ENCODE measurements at regions not wholly inside any gene's neighbourhood (a gene's known extent, or its start where the extent isn't known, plus 50 kb on each side); places are given as distances from the start of the nearest gene placed in this dataset.

DNA sequence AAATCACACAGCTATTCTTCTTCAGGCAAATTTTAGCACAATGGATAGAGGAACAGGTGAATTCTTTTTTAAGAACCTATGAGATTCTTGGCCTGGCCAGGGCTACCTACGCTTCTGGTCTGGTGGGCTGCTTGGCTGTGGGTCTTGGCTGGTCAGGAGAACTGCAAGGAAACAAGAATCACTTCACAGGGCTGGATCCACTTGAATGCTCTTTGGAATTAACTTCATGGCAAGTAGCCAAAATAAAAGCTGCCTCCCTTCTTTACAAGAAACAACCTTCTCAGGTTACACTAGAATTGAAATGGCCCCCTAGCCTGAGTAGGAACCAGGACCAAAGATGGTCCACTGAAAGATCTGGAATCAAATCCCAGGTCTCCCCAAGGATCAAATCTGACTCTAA lies 519.1 kb downstream of the IQCM start:
- Mint-ChIP-seq H3K36me3 (no peaks in the 10 kb centered on the region), H3K4me1 (no peaks in the 10 kb centered on the region), H3K27ac (no peak overlapping the region), H3K4me3 (no peak overlapping the region), H3K27me3 (peaks cover 0 to 11% (median 0%) of the 10 kb centered on the region in 5 donors), H3K9me3 (peaks cover 0 to 2% (median 0%) of the 10 kb centered on the region in 9 donors)
- DNase-seq (no peak), ATAC-seq (no peak)
- POLR2A ChIA-PET: no interaction called here

DNA sequence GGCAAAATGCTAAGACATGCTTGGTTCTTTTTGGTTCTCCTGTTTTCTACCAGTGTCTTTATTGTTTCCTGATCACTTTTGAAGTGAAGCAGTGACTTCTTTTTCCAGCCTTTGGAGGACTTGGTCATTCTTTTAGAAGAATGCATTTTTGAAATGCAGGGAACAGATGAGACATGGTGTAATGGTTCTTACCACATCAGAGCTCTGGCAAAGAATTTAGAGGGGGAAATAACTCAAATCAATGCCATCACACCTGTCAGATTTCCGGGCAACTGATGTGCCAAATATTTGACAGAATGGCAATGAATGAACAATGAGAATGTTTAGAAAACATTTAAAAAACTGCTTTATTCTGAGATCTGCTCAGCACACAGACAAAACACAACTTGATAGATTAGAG lies 519.6 kb downstream of the IQCM start:
- Mint-ChIP-seq H3K4me1 (no peaks in the 10 kb centered on the region), H3K4me3 (no peak overlapping the region), H3K27ac (no peak overlapping the region), H3K9me3 (peaks cover 0 to 2% (median 0%) of the 10 kb centered on the region in 9 donors), H3K27me3 (peaks cover 0 to 10% (median 0%) of the 10 kb centered on the region in 5 donors), H3K36me3 (no peaks in the 10 kb centered on the region)
- ATAC-seq: no peak
- no peak for DNase-seq
- POLR2A ChIA-PET: no interaction called here

DNA sequence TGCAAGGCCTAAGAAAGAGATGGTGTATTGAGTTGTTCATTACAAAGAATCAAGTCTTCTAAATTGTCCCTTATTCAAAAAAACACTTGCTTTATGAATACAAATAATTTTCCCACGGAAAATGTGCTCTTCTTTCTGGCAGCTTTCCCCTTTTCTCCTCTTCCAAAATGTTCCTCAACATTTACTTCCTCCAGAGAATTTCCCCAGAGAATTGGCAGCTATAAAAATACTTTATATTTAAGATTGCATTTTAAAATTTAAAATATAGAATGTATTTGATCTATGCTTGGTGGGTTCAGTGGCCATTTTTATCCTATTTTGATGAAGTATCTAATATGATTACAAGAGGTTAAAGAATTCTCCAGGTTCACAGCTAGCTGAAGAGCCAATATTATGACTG lies 521.0 kb downstream of the IQCM start:
- ATAC-seq (no peak), DNase-seq (no peak)
- Mint-ChIP-seq H3K27me3 (no peaks in the 10 kb centered on the region), H3K36me3 (no peaks in the 10 kb centered on the region), H3K9me3 (peaks cover 0 to 2% (median 0%) of the 10 kb centered on the region in 9 donors), H3K4me3 (no peak overlapping the region), H3K27ac (no peak overlapping the region), H3K4me1 (no peaks in the 10 kb centered on the region)
- POLR2A ChIA-PET: no interaction called here

GRCh38 chr4:149293046-149293649 lies 522.5 kb downstream of the IQCM start:
- no peaks in the 10 kb centered on the region for H3K27me3 Mint-ChIP-seq
- DNase-seq (no peak), ATAC-seq (no peak)
- H3K36me3 Mint-ChIP-seq: no peaks in the 10 kb centered on the region
- POLR2A ChIA-PET: no interaction called here
- H3K27ac Mint-ChIP-seq: no peak overlapping the region
- H3K4me3 Mint-ChIP-seq: no peak overlapping the region
- peaks cover 0 to 2% (median 0%) of the 10 kb centered on the region in 9 donors for H3K9me3 Mint-ChIP-seq
- no peaks in the 10 kb centered on the region for H3K4me1 Mint-ChIP-seq

- POLR2A ChIA-PET: no interaction called here
- H3K27me3 Mint-ChIP-seq: no peaks in the 10 kb centered on the region
- H3K4me1 Mint-ChIP-seq: no peaks in the 10 kb centered on the region
- ATAC-seq: no peak
- no peak overlapping the region for H3K4me3 Mint-ChIP-seq
- DNase-seq: no peak
- H3K36me3 Mint-ChIP-seq: no peaks in the 10 kb centered on the region
- peaks cover 0 to 2% (median 0%) of the 10 kb centered on the region in 9 donors for H3K9me3 Mint-ChIP-seq
- no peak overlapping the region for H3K27ac Mint-ChIP-seq
Observed at GRCh38 chr4:149292425-149293007, 523.1 kb downstream of the IQCM start.

DNA sequence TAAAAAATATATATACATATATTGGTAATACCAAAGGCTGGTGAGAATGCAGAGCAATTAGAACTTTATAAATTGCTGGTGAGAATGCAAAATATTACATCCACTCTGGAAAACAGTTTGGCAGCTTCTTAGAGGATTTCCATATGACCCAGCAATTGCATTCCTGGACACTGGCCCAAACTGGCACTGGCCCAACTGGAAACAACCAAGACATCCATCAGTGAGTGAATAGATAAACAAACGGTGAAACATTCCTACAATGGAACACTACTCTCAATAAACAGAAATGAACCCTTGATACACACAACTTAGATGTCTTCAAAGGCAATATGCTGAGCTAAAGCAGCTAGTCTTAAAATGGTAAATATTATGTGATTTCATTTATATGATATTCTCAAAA lies 524.2 kb downstream of the IQCM start:
- no peaks in the 10 kb centered on the region for H3K4me1 Mint-ChIP-seq
- no peaks in the 10 kb centered on the region for H3K36me3 Mint-ChIP-seq
- H3K4me3 Mint-ChIP-seq: no peak overlapping the region
- no peak for DNase-seq
- no peak for ATAC-seq
- no peak overlapping the region for H3K27ac Mint-ChIP-seq
- POLR2A ChIA-PET: no interaction called here
- no peaks in the 10 kb centered on the region for H3K27me3 Mint-ChIP-seq
- H3K9me3 Mint-ChIP-seq: peaks cover 0 to 8% (median 0%) of the 10 kb centered on the region in 9 donors

GRCh38 chr4:149280806-149281205 lies 534.8 kb downstream of the IQCM start:
- no peak overlapping the region for H3K27ac Mint-ChIP-seq
- DNase-seq (no peak), ATAC-seq (no peak)
- H3K27me3 Mint-ChIP-seq: peaks cover 0 to 3% (median 0%) of the 10 kb centered on the region in 5 donors
- no peak overlapping the region for H3K4me3 Mint-ChIP-seq
- no peaks in the 10 kb centered on the region for H3K9me3 Mint-ChIP-seq
- no peaks in the 10 kb centered on the region for H3K36me3 Mint-ChIP-seq
- POLR2A ChIA-PET: interaction anchor here (0.6 kb wide), 1 partner anchor 1685 kb away, joined by 3 read pairs; no protein-coding TSS in a partner anchor
- H3K4me1 Mint-ChIP-seq: no peaks in the 10 kb centered on the region

- no peak for ATAC-seq
- Mint-ChIP-seq H3K4me3 (no peak overlapping the region), H3K9me3 (peaks cover 0 to 7% (median 0%) of the 10 kb centered on the region in 9 donors)
Observed at GRCh38 chr4:149279776-149280175, 535.9 kb downstream of the IQCM start.

GRCh38 chr4:149279331-149279730 lies 536.3 kb downstream of the IQCM start:
- H3K36me3 Mint-ChIP-seq: no peaks in the 10 kb centered on the region

More at GRCh38 chr4:149279776-149280175, 535.9 kb downstream of the IQCM start:
- Mint-ChIP-seq H3K36me3 (no peaks in the 10 kb centered on the region), H3K4me1 (no peaks in the 10 kb centered on the region), H3K27me3 (peaks cover 0 to 2% (median 0%) of the 10 kb centered on the region in 5 donors), H3K27ac (no peak overlapping the region)
- POLR2A ChIA-PET: no interaction called here
- no peak for DNase-seq

GRCh38 chr4:149277705-149278104 lies 537.9 kb downstream of the IQCM start:
- H3K4me3 Mint-ChIP-seq: no peak overlapping the region
- POLR2A ChIA-PET: no interaction called here

More at GRCh38 chr4:149279331-149279730, 536.3 kb downstream of the IQCM start:
- Mint-ChIP-seq H3K9me3 (peaks cover 0 to 7% (median 0%) of the 10 kb centered on the region in 9 donors), H3K4me1 (no peaks in the 10 kb centered on the region), H3K4me3 (no peak overlapping the region), H3K27me3 (peaks cover 0 to 2% (median 0%) of the 10 kb centered on the region in 5 donors), H3K27ac (no peak overlapping the region)
- ATAC-seq (no peak), DNase-seq (no peak)
- POLR2A ChIA-PET: no interaction called here

DNA sequence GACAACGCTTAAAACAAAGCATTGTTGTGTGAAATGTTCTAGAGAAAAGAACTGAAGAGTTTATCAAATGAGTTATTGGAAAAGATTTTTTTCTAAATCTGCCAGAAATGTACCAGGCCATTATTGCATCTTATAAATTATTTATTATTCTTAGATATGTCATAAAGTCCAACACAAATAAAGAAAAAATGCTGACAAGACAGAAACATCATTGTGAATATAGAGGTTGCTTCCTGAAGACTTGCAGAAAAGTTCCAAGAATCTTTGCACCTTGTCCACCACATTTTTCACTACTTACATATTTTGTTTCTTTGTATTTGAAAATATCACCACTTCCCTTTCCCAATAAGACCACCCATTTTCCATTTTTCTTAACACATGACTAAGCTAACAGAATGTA lies 545.8 kb downstream of the IQCM start:
- Mint-ChIP-seq H3K36me3 (peaks cover 0 to 5% (median 0%) of the 10 kb centered on the region in 3 donors), H3K4me3 (no peak overlapping the region), H3K27ac (no peak overlapping the region), H3K9me3 (peaks cover 0 to 15% (median 3%) of the 10 kb centered on the region in 9 donors), H3K4me1 (no peaks in the 10 kb centered on the region), H3K27me3 (peaks cover 0 to 21% (median 2%) of the 10 kb centered on the region in 5 donors)
- DNase-seq (no peak), ATAC-seq (no peak)
- POLR2A ChIA-PET: no interaction called here

More at GRCh38 chr4:149277705-149278104, 537.9 kb downstream of the IQCM start:
- H3K27me3 Mint-ChIP-seq: peaks cover 0 to 2% (median 0%) of the 10 kb centered on the region in 5 donors
- ATAC-seq: no peak
- no peaks in the 10 kb centered on the region for H3K36me3 Mint-ChIP-seq
- DNase-seq: no peak
- no peaks in the 10 kb centered on the region for H3K4me1 Mint-ChIP-seq
- H3K9me3 Mint-ChIP-seq: peaks cover 0 to 10% (median 0%) of the 10 kb centered on the region in 9 donors
- no peak overlapping the region for H3K27ac Mint-ChIP-seq

DNA sequence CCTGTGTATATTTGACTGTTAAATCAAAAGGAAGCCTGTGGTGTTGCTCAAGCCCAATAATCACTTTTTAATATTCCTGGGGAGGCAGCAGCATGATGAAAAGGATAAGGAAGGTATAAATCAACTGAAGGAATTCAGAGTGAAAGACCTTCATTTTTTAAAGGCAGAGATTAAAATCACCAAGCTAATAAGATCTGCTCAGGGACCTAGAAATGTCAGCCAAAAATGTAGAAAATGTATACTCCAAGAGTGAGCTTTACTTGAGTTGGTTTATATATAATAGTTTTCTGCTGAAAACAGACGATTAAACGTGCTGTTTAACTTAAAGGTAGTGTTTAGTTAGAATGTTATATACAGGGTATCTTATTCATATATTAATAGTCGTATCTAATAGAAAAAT lies 549.3 kb downstream of the IQCM start:
- peaks cover 0 to 10% (median 2%) of the 10 kb centered on the region in 5 donors for H3K27me3 Mint-ChIP-seq
- no peak overlapping the region for H3K4me3 Mint-ChIP-seq
- H3K4me1 Mint-ChIP-seq: no peaks in the 10 kb centered on the region
- H3K9me3 Mint-ChIP-seq: peaks cover 0 to 11% (median 3%) of the 10 kb centered on the region in 9 donors
- POLR2A ChIA-PET: no interaction called here
- H3K36me3 Mint-ChIP-seq: peaks cover 0 to 6% (median 0%) of the 10 kb centered on the region in 3 donors
- no peak for DNase-seq
- ATAC-seq: no peak
- H3K27ac Mint-ChIP-seq: no peak overlapping the region

- DNase-seq: no peak
- H3K4me3 Mint-ChIP-seq: no peak overlapping the region
- no peaks in the 10 kb centered on the region for H3K4me1 Mint-ChIP-seq
- H3K27ac Mint-ChIP-seq: no peak overlapping the region
- H3K27me3 Mint-ChIP-seq: peaks cover 0 to 10% (median 2%) of the 10 kb centered on the region in 5 donors
- ATAC-seq: no peak
- H3K9me3 Mint-ChIP-seq: peaks cover 0 to 11% (median 3%) of the 10 kb centered on the region in 9 donors
- H3K36me3 Mint-ChIP-seq: peaks cover 0 to 6% (median 0%) of the 10 kb centered on the region in 3 donors
- POLR2A ChIA-PET: no interaction called here
Observed at GRCh38 chr4:149265645-149266044, 550.0 kb downstream of the IQCM start.

Measured in naive thymus-derived CD8-positive, alpha-beta T cell (primary cell).